Left ventricle myocardium inferior (tissue), 1 donor: ENCODE measurements at regions not wholly inside any gene's neighbourhood (a gene's known extent, or its start where the extent isn't known, plus 50 kb on each side); places are given as distances from the start of the nearest gene placed in this dataset.

ENCODE experiments used
- DNase-seq: peaks from one replicate; pipeline ENCODE4 v3.0.0-alpha.2; 2020
- H3K27ac ChIP-seq: fragments of 200-600 bp; replicated peaks from 2 replicates; pipeline ENCODE4 v1.8.0; 2021
- H3K27me3 ChIP-seq: fragments of 200-600 bp; 2 replicates; pipeline ENCODE4 v1.8.0; 2021; ENCODE audit warnings: low read depth
- H3K36me3 ChIP-seq: fragments of 200-600 bp; 2 replicates; pipeline ENCODE4 v1.8.0; 2021
- H3K4me1 ChIP-seq: fragments of 200-600 bp; 2 replicates; pipeline ENCODE4 v1.8.0; 2021
- H3K4me3 ChIP-seq: fragments of 200-600 bp; 2 replicates; pipeline ENCODE4 v1.8.0; 2021; ENCODE audit warnings: mild to moderate bottlenecking, moderate library complexity
- H3K9me3 ChIP-seq: fragments of 200-600 bp; replicated peaks from 2 replicates; pipeline ENCODE4 v1.8.0; 2021
- intact Hi-C: fragments of 100-400 bp; cut with micrococcal nuclease; formaldehyde crosslinking; loops from one replicate; pipeline ENCODE4 v1.11.0; 2022
- TF ChIP-seq, protein P1 (sequence below): fragments of 200-600 bp; IDR thresholded peaks from 2 replicates; pipeline ENCODE4 v1.8.0; 2021; ENCODE audit warnings: antibody characterized with exemption, mild to moderate bottlenecking, borderline replicate concordance
- donor health status: DM: no; HTN: yes; CAD: no; lungs with severe emphysema.

DNA sequence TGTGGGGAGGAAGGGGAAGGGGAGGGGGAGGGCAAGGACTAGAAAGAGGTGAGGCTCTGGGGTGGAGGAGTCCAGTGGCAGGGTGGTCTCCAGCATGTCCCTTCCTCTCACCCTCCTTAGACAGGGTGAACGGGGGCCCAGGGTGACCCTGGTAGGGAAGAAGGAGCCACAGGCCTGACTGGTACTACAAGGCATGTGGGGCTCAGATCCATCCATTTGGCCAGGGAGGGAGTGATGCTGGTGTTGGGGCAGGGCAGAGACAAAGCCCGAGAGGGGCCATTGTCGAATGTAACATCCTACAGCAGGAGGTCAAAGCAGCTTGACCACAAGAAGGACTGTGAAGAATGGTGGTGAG lies 69.0 kb upstream of the SHISAL1 start:
- intact Hi-C loops = no loop called here
- Histone ChIP-seq H3K27ac (no peak overlapping the region), H3K27me3 (peaks cover 12% of the 10 kb centered on the region), H3K9me3 (peaks cover 20% of the 10 kb centered on the region), H3K36me3 (no peaks in the 10 kb centered on the region), H3K4me3 (no peak overlapping the region), H3K4me1 (no peaks in the 10 kb centered on the region)
- DNase-seq = no peak
- TF ChIP-seq, protein P1, sequence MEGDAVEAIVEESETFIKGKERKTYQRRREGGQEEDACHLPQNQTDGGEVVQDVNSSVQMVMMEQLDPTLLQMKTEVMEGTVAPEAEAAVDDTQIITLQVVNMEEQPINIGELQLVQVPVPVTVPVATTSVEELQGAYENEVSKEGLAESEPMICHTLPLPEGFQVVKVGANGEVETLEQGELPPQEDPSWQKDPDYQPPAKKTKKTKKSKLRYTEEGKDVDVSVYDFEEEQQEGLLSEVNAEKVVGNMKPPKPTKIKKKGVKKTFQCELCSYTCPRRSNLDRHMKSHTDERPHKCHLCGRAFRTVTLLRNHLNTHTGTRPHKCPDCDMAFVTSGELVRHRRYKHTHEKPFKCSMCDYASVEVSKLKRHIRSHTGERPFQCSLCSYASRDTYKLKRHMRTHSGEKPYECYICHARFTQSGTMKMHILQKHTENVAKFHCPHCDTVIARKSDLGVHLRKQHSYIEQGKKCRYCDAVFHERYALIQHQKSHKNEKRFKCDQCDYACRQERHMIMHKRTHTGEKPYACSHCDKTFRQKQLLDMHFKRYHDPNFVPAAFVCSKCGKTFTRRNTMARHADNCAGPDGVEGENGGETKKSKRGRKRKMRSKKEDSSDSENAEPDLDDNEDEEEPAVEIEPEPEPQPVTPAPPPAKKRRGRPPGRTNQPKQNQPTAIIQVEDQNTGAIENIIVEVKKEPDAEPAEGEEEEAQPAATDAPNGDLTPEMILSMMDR = no peak

DNA sequence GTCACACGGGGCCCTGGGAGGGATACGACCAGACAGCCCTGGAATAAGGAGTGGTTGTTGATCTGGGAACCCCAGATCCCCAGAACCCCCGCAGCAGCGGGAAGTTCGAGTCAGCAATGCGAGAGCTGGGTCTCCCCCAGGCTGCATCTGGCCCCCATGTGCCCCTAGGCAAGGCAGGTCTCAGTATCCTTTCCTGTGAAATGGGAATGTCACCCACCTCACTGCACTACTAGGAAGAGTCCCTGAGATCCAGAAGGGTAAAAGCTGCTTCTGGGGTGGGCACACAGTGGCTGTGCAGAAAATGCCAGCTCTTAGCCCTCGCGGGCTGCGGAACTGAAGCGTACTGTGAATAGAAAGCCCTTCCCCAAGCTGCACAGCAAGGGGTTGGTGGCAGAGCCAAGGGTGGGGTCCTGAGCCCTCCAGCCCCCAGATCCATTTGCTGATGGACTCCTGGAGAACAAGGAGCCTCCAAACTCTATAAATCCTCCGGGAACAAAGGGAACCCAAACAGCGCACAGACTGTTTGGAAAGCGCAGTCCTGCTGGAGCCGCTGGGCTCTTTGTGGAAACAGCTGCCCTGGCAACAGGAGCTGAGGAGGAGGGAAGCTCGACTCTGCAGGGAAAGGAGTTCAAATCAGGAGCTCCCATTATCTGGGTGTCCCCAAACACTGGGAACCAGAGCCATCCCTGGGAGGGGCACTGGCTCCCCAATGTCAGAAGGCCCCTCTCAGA lies 68.2 kb upstream of the SHISAL1 start:
- H3K27ac ChIP-seq = no peak overlapping the region
- H3K27me3 ChIP-seq = peaks cover 10% of the 10 kb centered on the region
- no peaks in the 10 kb centered on the region for H3K36me3 ChIP-seq
- no peak for DNase-seq
- TF ChIP-seq, protein P1 = no peak
- intact Hi-C loops = no loop called here
- H3K9me3 ChIP-seq = peaks cover 29% of the 10 kb centered on the region
- no peaks in the 10 kb centered on the region for H3K4me1 ChIP-seq
- H3K4me3 ChIP-seq = no peak overlapping the region

DNA sequence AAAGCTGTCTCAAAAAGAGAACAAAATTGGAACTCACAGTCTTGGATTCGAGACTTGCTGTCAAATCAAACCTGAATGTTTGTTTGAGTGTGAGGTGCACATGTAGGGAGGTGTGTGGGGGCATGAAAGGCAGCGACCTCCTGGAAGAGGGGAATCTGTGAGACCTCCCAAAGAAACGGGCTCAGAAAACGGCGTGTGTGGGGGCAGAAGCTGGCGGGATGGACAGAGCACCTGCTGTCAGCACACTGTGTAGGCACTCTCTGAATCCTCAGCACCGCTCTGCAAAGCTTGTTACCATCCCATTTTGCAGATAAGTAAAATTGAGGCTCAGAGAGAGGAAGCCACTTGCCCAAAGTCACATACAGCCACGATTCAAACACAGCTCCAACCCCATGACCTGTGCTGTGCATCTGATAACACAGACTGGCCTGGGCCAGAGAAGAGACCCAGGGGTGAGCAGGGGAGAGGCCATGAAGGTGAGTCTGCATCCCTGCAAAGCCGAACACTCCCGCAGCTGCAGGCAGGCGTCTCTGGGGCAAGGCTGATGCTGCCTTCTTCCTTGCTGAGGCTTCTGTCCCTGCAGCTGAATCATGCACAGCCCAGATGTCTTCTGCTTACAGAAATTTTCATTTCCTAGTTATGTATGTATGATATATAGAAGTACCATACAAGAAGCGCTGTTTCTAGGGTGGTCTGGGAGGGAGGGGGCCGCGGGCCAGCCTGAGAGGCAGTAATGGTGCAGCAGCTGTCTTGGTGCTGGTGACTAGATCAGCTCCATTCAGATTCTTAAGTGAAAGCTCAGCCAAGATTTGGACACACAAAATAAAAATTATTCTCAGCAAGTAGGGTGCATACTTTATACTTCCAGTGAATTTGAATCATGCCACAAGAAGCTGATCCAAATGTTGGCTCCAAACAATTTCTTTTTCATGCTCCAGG lies 67.3 kb upstream of the SHISAL1 start:
- Histone ChIP-seq H3K27me3 (peaks cover 10% of the 10 kb centered on the region), H3K36me3 (no peaks in the 10 kb centered on the region), H3K4me1 (no peaks in the 10 kb centered on the region), H3K27ac (no peak overlapping the region), H3K9me3 (peaks cover 37% of the 10 kb centered on the region), H3K4me3 (no peak overlapping the region)
- intact Hi-C loops = no loop called here
- TF ChIP-seq, protein P1 = no peak
- no peak for DNase-seq

DNA sequence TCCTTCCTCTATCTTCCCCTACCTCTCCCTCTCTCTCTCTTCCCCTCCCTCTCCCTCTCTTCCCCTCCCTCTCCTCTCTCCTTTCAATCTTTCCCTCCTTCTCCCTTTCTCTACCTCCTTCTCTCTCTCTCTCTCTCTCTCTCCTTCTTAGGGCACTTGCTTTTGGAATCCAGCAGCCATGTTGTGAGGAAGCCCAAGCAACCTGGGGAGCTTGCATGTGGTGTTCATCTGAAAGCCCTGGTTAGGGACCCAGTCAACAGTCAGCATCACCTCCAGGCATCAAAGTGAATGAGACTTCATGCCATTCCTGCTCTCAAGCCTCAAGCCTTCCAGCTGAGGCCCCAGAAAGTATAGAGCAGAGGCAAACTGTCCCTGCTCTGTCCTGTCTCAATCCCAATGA lies 65.6 kb upstream of the SHISAL1 start:
- Histone ChIP-seq H3K36me3 (no peaks in the 10 kb centered on the region), H3K9me3 (peaks cover 47% of the 10 kb centered on the region), H3K27me3 (peaks cover 10% of the 10 kb centered on the region), H3K4me1 (no peaks in the 10 kb centered on the region), H3K27ac (no peak overlapping the region), H3K4me3 (no peak overlapping the region)
- DNase-seq = no peak
- intact Hi-C loops = no loop called here
- TF ChIP-seq, protein P1 = no peak

DNA sequence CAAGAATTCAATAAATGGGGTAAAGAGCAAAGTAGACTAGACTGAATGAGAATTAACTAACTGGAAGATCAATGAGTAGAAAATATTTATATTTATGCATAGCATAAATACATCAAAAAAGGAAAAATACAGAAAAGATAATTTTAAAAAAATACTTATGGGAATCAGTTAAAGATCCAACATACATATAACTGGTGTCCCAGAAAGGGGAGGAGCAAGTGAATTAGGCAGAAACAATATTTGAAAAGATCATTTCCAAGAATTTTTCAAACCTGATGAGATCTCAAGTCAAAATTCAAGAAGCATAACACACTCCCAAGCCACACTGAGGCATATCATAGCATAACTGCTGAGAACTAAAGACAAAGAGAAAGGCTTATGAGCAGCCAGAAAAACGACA lies 62.7 kb upstream of the SHISAL1 start:
- intact Hi-C loops = no loop called here
- Histone ChIP-seq H3K27me3 (peaks cover 4% of the 10 kb centered on the region), H3K9me3 (peaks cover 47% of the 10 kb centered on the region), H3K36me3 (no peaks in the 10 kb centered on the region), H3K27ac (no peak overlapping the region), H3K4me1 (no peaks in the 10 kb centered on the region), H3K4me3 (no peak overlapping the region)
- TF ChIP-seq, protein P1 = no peak
- DNase-seq = no peak
